GM21529 (cell line): ENCODE measurements at regions not wholly inside any gene's neighbourhood (a gene's known extent, or its start where the extent isn't known, plus 50 kb on each side); places are given as distances from the start of the nearest gene placed in this dataset.

Experiments used
- ATAC-seq: cut with Tn5 transposase; IDR thresholded peaks from one replicate; pipeline ENCODE4 v1.9.1; 2021; ENCODE audit not compliant: unreplicated experiment

GRCh38 chr2:105573910-105574655, 170.6 kb upstream of the NCK2 start:
- no peak for ATAC-seq

DNA sequence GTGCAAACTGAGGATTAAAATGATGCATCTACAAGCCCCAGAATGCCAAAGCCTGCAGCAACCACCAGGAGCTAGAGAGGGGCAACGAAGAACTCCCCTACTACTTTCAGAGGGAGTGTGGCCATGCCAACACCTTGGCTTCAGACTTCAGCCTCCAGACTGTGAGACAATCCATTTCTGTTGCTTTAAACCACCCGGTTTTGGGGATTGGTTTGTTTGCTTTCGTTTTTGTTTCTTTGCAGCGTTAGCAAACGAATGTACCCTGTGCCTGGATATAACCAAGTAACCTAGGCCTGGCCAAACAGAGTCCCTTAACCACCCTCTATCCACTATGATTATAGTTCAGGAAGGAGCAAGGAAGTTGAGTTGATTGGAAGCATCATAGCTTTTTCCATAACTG, 171.2 kb upstream of the NCK2 start:
- no peak for ATAC-seq

DNA sequence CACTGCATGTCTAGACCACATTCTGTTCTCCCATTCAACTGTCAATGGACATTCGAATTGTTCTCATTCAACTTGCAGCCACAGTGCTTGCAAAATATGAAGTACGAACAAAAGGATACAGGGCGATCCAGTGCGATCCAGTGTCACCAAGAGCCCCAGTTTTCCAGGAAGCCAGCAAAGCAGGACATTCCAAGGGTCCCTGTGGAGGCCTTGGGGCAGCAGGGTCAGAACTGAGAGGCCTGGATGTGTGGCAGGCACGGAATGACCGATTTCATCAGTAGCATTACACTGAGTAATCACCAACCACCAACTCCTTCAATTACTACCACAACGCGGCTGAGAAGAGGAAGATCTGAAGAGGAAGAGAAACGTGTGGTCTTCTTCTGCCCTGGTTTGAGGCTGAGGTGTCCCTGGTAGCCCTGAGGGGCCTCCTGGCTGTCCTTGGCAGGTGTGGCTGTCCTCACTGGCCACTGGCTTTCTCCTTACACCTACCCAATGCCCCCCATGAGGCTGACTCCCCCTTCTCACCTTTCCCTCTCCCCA, 172.7 kb upstream of the FHL2 start:
- ATAC-seq = peak; percentile 64

DNA sequence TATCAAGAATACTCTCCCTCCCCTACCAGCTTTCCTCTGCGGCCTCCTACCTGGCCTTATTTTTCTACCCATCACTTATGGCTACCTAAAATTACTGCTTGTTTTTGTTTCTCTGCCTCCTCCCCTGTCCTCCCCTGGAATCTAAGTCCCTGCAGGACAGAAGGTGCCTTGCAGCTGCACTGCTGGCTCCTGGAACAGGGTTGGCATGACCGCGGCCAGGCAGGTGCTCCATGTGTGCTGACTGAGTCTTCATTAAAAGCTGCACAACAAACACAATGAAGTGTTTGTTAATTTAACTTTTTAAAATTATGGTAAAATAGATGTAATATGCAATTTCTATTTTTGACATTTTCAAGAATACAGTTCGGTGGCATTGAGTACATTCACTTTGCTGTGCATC, 171.9 kb upstream of the FHL2 start:
- no peak for ATAC-seq

DNA sequence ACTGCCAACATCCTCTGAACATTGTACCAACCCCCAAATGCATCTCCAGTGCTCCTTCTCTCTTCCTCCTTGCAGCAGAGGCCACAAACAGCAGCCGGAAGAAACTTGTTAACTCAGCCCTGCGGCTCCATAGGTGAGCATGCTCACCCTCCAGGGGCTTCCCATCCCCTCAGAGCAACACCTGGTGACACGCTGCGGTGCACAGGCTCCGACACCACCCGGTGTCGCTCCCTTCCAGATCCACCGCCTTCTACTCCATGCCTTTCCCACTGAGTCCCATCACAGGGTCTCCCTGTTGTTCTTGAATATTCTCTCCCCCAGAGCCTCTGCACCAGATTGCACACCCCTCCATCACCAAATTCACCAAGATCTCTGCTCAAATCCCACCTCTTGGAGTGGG, 171.5 kb upstream of the FHL2 start:
- no peak for ATAC-seq

GRCh38 chr2:105569606-105570005, 170.8 kb upstream of the FHL2 start:
- ATAC-seq = no peak

DNA sequence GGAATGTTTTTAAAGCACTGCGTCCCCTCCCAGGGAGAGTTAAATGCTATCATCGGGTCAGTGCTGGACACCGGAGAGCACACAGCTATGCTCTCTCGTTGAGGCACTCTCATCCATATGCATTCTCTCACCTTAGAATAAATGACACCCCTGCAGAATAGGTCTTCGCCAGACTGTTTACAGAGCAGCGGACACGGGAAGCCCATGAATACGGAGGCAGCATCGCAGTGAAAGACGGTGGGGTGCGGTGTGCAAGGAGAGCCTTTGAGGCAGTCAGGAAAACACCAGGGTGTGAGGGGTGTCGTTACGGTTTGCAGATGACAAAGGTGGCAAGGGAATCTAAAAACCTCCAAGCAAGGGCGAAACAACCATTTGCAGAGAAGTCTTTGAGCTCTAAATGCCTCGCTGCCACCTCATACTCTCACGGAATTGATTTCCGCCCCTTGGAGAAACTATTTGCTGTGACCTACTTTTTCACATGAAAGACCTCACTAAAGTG, 169.2 kb upstream of the FHL2 start:
- no peak for ATAC-seq

DNA sequence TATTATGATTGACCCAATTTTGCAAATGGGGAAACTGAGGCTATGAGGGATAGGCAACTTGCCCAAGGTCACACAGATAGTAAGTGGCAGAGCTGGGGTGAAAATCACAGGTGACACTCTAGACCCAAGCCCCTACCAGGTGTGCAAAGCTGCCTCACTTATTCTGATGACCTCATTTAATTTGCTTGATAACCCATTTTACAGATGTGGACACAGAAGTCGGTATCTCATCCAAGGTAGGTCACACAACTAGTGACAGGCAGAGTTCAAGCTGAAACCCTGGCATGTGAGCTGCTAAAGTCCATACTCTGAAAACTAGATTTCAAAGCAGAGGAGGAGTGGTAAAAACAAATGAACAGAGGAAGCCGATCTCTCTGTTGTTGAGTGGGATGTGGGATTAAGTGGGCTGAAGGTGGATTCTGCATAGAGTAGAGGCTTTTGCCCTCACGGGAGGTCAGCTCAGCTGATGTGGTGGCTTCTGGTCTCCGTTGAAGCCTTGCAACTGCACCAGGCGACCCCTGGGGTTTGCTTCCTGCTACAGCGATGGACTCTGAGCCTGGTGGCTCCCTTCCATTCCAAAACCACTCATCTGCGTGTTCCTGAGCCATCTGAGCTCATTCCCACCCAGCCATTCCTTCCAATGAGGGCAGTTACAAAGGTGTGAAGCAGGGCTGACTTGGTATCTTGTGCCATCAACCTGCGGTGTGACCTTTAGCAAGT, 164.3 kb upstream of the FHL2 start:
- ATAC-seq = no peak

DNA sequence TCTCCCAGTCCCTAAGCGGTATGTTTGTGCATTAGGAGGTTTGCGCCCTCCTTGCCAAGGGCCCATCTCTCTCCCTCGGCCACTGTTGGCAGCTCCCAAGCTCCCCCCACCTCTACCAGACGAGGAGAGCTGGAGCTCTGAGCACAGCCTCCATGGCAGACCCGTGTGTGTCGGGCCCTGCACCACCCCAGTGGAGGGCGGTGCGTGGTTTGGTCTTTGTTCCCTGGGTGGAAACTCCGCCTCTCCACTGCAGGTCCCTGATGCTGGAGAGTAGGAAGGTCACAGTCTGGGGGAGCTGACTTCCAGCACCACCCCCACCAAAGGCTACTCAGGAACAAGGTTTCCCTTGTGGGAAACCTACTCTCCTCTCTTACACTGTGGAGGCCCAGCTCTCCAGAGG, 162.6 kb upstream of the FHL2 start:
- ATAC-seq = no peak

DNA sequence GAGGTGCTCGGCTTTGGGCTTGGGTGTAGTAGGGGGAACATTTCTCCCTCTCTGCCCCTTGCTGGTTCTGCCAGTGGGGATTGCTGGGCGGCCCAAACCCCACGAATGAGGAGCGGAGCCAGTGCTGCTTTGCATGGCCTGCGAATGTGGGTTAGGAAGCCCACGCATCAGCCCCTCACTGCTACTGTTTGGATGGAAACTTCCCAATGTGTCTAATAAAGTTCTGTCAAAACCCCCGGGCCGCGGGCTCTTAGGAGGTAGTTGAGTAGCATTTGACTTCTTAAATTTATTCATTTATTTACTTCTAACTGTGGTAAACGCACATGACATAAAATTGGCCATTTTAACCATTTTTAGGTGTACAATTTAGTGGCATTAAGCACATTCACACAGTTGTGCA, 161.3 kb upstream of the FHL2 start:
- ATAC-seq = no peak

GRCh38 chr2:105557021-105557920, 158.4 kb upstream of the FHL2 start:
- no peak for ATAC-seq

GRCh38 chr2:105556366-105556765, 157.5 kb upstream of the FHL2 start:
- ATAC-seq = no peak

DNA sequence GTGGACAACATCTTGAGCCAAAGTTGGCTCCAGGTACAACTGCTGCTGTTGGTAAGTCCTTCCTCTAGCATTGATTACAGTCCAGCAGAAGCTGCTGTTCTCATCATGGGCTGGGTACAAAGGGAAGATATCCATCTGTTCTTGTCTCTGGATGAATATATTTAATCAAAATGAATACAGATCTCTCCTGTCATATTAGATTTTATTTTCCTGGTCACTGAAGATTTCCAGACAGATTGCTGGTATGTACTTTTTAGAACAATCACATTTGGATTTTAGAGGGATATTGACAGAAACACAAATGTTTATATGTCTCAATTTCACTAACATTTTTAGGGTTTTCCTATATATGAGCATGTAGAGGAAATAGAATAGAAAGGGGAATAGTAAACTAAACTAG, 155.4 kb upstream of the FHL2 start:
- no peak for ATAC-seq

DNA sequence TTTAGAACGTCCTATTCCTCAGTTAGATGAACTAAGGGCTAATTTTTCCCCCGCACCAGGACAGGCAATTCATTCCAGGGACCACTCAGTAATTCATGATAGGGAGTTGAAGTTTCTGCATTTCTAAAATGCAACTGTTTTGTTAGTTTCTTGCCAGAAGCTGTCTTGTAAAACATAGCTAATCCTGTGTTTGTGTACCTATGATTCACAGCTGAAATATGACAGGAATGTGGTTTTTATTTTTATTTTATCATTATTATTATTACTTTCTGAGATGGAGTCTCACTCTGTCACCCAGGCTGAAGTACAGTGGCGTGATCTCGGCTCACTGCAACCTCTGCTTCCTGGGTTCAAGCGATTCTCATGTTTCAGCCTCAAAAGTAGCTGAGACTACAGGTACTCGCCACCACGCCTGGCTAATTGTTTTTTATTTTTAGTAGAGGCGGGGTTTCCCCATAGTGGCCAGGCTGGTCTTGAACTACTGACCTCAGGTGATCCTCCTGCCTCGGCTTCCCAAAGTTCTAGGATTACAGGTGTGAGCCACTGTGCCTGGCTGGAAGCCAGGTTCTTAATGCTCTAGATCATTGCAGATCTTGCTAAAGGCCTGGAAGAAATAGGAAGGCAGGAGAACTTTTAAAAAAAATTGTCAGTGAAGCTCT, 154.8 kb upstream of the FHL2 start:
- no peak for ATAC-seq

GRCh38 chr2:105546628-105546974, 147.8 kb upstream of the FHL2 start:
- ATAC-seq = no peak

GRCh38 chr2:105545730-105546627, 147.1 kb upstream of the FHL2 start:
- peak; percentile 65 for ATAC-seq

DNA sequence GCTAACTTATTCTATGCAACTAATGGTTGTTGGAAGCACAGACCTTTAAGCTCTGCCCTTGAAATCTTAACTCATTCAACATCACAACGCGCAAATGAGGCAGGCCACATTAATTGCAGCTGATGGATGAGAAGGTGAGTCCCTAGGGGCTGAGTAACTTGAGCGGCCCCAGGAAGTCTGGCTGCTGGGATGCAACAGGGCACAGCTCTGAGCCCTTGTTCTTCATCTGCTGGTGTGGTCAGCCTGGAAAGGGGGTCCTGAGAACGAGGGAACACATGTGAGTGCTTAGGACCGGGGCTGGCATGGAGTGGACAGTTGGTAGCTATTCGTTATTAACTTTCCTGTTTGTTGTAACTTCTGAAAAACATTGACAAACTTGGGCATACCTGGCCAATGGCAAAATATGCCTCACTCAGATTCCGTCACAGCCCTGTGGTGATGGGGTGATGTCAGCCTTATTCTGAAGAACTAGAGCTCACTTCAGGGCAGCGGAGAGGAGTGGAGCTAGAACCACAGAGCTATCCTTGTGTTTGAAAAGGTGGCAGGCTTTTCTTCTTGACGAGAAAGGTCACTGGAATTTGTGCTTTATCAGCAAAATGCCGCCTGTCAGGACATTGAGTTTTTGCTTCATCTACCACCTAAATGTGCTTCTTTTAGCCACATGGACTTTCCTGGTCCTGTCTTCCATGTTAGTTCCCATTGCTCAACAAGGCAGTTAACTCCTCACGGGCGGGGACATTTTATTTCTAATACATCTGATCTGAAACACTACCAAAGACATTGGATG, 145.9 kb upstream of the FHL2 start:
- ATAC-seq = no peak

- ATAC-seq = no peak
These were observed 142.6 kb upstream of the FHL2 start for GRCh38 chr2:105541189-105542050.
